ENCODE measurements at regions not wholly inside any gene's neighbourhood (a gene's known extent, or its start where the extent isn't known, plus 50 kb on each side); places are given as distances from the start of the nearest gene placed in this dataset.

DNA sequence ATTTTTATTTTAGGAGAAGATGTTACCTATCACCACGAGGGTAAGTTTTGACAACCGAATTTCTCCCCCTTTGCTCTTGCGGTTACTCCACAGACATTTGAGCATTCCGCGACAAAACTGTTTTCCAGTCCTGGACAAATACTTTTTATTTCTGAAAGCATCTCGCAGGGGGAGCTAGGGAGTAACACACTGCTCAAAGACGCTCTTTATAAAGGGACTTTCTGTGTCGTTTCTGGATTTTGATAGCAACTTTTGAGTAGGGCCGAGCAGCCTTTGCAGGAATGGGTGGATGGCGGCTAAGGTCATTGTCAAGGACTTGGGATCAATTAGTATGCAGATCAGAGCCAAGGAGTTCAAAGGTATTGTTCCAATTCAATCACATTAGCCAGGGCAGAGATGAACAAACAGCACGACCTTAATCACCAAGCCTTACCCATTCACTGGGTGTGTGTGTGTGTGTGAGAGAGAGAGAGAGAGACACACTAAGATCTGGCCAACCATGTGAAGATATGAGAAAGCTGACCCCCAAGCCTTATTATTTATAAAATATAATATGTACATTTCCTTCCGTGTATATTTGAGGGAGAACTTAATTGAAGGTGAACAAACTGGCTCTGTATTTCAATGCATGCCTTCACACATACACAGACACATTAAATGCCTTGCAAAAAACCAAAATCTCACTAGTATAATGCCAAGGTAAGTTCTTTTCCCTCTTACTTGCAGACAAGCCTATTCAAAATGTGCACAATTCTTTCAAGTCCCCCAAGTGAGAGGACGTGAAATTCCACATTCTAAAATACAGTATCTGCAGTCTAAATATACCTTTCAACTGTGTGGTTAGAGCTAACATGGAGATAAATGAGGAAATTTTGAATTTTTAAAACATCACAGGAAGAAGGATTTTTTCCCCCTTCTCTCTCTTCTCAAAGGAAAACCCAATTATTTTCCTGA, 613.8 kb downstream of the VRK1 start:
- no peak for DNase-seq

DNA sequence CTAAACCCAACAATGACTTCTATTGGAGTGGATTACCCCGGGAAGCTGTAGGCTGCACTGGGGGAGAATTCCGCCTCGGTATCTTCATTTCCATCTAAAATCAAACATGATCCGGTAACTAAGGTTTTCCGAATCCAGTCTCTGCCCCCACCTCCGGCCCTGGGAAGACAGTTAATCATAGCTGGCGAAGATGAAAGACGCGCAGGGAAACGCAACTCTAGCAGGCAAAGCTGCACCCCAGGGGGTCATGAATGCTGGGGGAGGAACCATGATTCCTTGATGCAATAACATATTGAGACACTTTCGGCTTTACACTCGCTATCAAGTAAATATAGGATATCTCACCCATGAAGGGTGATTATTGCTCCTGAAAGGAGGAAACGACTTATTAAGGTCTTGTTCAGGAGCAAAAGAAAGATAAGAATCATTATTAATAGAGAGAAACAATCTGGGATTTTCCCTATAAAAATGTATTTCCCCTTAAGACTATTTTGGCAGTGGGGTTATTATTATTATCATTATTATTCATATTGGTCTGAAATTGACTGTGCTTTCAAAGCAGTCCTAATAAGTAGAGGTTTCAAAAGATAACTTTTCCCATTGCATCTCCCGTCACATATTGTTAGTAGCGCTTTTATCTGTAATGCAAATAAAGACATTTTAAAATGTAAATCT, 614.9 kb downstream of the VRK1 start:
- DNase-seq = no peak

DNA sequence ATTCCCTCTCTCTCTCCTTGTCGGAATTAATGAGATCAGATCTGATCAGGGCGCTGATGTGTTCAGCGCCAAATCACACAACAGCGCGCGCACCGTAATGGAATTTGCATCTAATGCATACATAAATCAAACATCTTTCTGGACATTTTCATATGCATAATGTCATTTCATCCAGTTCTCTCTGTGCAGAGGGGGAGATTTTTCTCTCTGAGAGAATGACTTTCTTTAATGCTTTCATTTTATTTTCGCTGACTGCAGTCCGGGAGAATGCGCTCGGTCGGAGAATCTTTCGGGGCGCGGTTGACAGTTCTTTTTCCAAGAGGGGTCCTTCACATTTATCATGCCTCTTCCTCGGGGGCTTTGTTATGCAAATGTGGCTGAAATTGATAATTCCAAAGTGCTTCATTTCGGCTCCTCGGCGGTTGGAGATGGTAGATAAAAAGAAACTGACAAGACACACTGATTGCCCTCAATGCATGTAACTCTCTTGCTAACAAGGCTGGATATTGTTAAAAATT, 615.9 kb downstream of the VRK1 start:
- DNase-seq = no peak

DNA sequence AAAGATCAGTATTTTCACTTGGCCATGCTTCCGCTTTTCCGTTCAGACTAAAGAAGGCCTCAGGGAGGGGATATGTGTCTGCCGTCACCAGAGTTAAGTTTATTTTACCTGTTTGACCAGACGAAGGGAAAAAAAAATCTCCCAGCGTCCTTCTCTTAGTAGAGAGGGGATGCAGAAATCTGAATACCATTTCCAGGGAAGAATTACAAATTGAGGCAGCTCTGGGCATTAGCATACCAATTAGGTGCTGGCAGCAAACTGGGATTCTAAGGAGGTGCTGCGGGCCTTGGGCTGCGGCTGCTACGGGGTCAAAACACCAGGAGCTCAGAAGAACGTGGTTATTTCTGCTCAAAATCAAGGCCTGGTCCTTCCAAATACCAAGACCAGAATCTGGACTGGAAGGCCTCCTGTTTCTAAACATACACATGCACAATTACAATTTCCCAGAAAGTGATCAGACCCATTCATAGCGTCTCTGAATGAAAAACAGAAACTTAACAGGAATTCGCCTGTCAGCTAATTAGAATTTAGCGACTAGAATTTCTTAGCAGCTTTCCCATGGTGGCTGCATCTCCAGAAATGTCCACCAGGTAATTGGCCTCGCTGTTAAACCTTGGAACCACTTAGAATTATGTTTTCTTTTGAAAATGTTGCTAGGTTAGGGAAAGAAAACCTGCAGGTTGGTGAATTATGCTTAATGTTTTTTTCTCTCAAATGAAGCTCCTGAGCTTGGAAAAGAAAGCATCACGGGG, 617.0 kb downstream of the VRK1 start:
- no peak for DNase-seq

DNA sequence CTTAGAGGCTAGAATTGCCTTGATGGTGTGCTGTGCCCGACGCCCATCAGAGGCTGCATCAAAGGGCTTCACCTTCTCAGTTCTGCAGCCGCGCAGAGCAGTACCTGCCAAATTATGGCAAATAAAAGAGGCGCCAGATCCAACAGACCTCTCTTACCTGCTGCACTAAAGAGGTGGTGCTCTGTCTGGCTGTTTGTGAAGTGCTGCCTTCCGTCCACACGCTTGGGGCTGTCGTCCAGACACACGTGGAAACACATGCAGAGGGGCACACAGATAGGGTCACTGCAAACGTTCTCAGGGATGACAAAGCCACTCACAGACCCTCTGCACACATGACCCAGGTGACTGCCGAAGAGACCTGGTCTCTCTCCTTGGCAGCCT, 617.5 kb downstream of the VRK1 start:
- no peak for DNase-seq

DNA sequence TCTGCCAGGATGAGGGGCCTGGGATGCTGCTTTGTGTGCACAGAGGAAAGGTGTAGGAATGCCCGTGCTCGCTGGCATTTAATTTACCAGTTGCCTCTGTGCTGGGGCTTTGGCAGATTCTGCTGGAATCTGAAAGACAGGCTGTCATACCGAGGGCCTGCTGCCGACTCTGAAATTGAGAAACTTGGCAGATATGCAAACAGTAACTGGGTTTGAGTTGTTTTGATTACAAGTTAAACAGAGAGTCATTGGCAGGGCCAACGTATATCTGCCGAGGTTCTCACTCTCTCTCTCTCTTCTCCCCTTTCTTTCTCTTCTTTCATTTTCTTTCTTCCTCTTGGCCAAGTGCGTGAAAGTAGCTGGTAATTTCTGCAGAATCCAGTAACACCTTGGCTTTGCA, 618.7 kb downstream of the VRK1 start:
- DNase-seq = no peak

DNA sequence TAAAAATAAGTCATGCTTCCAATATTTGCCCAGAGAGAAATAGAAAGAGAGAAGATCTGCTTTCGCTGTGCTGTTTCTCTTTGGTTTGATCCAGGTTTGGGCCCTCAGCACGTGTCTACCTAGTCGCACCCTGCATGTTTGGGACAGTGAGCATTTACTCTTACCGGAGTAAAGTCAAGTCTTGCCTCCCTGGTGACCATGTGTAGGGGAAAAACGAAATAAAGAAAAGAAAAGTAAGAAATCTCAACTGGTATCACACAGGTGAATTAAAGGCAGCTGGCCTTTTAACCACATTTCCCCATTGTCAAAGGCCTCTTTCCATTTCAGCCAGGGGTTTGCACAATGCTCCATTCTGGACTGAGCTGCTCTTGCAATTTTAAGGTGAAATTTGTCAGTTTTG, 619.4 kb downstream of the VRK1 start:
- DNase-seq = no peak

DNA sequence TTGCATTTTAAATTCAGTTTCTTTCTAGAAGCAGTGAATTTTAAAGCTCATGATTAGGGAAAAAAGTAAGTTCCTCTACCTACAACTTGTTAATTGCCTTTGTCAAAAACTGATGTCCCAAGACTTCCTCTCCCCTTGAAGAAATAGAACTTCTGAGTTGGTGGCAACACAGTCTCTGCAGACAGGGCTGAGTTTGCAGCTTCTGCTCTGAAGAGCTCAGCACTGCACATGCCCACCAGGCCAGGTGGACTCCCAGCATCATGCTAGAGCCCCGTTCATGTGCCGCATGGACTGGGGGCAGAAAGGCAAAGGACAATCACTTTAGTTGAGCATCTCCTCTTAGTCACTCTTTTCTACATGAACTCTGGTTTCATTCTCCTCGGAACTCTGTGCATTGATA, 620.1 kb downstream of the VRK1 start:
- no peak for DNase-seq

DNA sequence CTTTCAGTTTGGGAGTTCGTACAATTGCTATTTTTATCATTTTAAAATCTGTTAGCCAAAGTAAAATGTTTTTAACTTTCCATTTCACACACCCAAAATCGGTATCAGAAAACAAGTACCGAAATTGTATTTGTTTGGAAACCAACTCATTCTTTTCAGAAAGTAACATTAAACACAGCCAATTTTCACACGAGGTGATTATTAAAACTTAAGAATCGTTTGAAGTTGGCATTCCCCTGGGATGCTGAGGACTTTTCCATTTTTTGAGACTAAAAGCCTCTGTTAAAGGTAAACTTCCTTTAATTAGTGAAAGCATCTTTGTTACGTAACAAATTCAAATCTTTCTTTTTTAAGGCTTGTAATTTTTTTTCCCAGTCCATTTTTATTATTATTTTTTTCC, 623.0 kb downstream of the VRK1 start:
- no peak for DNase-seq

DNA sequence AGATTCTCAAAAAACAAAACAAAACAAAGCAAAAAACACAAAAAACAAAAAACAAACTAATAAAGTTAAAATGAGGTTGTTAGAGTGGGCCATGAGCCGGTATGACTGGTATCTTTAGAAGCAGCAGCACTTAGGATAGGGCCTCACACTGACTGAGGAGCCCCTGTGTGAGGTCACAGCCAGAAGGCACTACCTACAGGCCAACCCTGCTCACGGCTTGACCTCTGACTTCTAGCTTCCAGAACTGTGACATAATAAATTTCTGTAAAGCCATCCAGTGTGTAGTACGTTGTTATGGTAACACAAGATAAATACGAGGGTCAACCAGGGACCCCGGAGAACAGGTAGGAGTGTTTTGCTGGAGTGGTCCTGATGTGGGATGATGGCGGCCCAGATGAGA, 629.6 kb downstream of the VRK1 start:
- no peak for DNase-seq

DNA sequence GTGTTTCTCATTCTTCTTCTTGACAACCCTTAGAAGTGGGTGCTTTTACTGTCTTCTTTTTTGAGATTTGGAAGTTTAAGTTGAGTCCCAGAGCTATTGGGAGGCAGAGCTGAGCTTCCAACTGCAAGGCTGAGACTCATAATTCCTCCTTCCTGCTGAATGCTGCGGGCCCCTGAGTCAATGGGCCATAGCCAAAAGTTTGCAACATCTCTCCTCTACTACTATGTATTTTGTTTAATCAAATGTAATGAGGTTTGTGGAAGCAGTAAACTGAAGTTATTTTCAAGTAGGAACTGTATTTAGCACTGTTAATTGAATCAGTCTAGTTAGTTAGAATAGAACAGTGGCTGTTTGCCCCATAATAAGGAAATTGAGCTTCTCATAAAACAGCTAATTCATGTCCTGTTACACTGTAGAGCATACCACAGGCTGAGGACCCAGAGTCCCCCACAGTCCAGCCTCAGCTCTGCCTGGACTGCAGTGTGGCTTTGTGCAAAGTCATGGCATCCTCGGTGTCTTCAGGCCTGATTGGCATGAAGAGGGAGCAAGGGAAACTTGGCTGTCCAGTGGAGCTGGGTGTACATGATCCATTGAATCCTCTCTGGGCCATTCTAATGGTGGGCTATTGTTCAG, 631.7 kb downstream of the VRK1 start:
- DNase-seq = no peak

DNA sequence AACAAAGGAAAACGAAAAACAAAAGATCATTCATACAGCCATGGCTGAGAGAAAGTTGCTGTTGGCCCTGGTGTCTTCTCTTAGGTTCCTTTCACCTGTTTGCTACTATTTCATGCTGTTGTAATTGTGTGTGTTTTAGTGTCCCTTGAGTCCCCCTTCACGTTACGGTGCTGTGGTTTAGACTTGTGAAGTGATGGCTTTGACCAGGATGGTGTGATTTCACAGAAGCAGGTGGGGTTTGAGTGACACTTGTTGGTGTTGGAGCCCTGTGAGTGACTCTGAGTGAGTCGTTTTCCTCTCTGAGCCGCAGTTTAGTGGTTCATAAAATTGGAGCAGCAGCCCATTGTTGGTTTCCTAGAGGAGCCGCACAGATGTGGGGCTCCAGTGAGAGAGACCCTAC, 635.4 kb downstream of the VRK1 start:
- DNase-seq = no peak

DNA sequence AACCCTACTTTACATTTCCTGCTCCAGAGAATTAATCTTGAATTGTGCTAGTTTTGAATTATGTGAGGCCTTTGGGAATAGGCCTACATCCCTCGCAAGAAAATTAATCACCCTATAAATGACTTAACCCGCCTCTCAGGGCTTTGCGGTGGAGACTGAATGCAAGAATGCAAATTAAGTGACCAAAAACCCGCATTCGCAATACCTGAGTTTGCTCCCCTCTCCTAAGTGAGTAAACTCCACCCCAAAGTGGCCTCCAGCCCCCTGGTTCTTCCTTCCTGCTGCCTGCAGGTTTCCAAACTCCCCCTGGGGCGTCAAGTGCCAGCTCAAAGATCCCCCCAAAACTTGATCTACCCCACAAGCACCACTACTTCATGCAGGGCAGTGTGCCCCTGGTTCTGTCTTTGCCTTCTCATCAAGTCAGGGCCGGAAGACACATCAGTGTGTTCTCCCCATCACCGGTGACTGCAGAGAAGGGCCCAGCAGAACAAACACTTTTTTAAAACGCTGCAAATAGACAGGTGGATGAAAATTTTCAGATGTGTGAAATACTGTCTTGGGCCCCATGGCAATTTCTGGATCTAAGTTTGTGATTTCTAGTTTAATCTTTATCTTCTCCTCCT, 644.7 kb downstream of the VRK1 start:
- no peak for DNase-seq

DNA sequence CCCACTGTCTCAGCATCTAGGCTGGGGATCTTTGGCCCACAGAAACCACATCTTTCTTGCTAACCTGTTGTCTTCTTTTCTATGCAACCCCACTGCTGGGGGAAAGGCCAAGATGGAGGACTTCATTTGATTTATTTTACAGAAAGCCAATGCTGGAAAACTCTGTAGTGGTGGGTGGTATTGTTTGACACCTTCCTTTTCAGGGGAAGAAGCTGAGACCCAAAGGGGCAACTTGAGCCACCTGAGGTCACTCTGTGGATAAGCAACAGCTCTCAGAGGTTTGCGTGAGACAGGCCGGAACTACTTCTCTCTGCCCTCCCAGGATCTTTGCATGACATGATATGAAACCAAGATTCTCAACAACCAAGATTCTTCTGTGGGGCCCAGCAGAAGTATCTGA, 645.2 kb downstream of the VRK1 start:
- peak; percentile 39 for DNase-seq

DNA sequence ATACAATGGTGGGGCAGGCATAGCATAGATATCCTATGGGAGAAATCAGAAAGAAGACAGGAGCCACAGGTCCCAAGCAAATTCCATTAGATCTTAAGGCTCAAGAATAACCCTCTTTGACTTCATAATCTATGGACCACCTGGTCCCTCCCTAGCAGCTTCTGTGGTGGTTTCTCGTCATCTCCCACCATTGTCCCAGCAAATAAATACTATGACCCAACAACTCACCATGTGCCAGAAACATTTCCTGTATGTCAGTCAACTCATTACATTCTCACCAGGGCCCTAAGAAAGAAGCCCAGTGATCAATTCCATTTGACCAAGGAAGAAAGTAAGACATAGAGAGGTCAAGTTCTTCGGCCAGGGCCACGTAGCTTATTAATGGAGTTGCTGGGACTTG, 646.2 kb downstream of the VRK1 start:
- no peak for DNase-seq

DNA sequence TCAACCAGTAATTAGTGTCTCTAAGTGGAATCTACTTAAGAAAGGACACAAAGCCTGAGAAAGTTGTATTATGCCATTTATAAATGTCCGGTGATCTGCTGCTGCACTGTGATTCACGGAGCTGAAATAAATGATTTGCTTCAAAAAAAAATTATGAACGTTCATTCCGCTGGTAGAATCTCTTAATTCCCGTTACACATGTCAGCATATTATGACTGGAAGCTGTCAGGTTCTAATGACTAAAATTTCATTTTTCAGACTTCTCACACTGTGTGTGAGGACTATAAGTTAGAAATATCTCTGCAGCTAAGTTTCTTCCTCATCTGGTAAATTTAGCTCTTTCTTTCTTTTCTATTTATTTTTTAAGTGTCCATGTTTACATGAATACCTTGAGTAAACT, 647.1 kb downstream of the VRK1 start:
- no peak for DNase-seq

DNA sequence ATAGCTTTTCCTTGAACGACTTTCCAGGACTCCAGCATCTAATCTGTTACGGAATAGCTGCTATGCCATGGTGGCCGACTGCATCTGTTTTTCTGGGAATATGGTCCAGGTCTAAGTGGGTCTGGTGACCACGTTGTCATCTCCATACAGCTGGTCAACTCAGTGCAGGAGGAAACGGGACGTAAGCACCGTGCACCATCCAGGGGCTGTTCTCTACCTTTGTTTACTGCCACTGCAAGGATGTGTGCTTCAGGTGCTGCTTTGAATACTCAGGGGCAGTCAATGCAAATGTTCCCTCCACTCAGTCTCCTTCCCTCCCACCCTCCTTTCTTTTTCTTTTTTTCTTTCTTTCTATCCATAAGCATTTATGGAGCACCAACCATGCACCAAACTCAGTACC, 648.2 kb downstream of the VRK1 start:
- DNase-seq = no peak

DNA sequence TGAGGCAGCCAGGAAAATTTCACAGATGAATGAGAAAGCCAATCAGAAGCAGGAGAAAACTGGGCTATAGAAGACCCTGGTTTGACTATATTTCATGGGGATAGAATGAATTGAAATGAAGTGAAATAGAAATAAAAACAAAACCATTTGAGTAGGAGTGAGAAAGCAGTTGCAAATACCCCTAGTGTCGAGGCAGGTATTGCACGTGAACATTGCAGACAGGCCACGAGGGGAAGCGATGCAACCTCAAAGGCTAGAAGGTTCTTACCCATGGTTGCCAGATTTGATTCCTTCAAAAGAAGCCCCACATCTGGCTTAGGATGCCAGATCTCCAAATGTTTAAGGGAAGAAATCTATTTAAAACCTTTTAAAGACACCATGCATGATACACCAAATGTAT, 648.9 kb downstream of the VRK1 start:
- DNase-seq = peak; percentile 36

DNA sequence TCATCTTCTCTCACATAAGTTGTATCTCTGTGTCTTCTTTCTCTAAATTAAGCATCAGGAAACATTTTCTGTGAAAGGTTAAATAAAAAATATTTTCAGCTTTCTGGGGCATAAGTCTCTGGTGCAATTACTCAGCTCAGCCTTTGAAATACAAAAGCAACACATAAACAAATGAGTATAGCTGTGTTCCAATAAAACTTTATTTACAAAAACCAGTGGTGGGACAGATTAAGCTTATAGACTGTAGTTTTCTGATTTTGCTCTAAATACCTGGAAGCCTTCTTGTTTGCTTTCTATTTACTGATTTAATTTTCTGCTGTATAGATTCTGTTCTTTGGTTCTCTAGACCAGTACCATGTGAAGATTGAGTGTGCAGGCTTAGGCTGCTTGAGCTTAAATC, 655.1 kb downstream of the VRK1 start:
- DNase-seq = no peak

DNA sequence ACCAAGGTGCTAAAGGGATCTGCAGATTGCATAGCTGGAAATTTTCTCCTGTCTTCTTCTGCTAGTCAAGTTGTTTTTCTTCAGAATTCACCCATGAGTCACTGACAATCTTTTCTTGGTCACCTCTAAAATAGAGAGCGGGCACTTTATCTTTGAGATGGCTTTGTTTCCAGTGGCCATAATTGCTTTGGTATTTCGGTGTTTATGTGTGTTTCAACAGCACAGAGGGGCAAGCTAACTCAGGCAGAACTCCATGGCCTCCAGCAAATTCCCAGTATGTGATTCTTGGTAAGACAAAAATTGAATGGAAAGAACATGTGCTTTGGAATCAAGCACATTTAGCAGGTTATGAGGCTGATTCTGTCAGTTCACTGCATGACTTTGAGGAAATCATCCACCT, 656.8 kb downstream of the VRK1 start:
- DNase-seq = no peak

DNA sequence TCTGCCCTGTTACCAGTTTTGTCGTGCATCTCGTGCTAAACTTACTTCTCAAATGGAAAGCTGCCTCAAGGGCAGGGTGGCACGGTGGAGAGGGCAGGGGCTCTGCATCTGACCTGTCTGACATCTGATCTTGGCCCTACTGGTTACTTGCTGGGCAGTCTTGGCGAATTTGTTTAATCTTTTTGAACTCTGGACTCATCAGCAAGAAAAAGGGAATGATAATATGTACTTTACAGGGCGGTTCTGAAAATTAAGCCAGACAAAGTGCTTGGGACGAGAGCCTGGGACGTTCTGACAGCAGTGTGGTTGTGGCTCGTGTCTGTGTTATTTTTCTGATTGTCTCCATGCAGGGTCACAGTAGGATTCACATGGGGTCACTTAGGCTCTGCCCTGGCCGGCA, 659.3 kb downstream of the VRK1 start:
- DNase-seq = no peak

DNA sequence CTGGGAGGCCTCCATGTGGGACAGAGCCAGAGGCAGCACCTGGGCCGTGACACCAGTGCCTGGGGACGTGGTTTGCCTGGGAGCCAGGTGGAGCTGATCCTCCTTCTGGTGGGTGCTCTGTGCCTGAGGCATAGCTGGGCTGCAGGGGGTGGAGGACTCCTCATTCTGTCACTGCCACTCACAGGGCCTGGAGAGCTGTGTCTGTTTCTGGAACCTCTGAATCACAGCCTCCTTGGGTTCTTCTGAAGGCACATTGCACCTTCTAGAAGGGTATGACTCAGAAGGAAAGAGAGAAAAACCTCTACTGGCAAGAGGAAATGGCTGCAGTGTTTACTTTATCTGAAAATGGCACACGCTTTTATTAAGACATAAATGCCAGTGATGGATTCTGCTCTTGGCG, 659.8 kb downstream of the VRK1 start:
- peak; percentile 75 for DNase-seq
